ENCODE measurements at regions not wholly inside any gene's neighbourhood (a gene's known extent, or its start where the extent isn't known, plus 50 kb on each side); places are given as distances from the start of the nearest gene placed in this dataset.

- TF ChIP-seq EP300 (IDR thresholded peaks at IDR 0.05): no peak
- TF ChIP-seq, protein P1, sequence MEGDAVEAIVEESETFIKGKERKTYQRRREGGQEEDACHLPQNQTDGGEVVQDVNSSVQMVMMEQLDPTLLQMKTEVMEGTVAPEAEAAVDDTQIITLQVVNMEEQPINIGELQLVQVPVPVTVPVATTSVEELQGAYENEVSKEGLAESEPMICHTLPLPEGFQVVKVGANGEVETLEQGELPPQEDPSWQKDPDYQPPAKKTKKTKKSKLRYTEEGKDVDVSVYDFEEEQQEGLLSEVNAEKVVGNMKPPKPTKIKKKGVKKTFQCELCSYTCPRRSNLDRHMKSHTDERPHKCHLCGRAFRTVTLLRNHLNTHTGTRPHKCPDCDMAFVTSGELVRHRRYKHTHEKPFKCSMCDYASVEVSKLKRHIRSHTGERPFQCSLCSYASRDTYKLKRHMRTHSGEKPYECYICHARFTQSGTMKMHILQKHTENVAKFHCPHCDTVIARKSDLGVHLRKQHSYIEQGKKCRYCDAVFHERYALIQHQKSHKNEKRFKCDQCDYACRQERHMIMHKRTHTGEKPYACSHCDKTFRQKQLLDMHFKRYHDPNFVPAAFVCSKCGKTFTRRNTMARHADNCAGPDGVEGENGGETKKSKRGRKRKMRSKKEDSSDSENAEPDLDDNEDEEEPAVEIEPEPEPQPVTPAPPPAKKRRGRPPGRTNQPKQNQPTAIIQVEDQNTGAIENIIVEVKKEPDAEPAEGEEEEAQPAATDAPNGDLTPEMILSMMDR (IDR thresholded peaks at IDR 0.05): no peak
Measured at GRCh38 chr10:55550236-55550635, 749.2 kb upstream of the PCDH15 start.
